Esophagus squamous epithelium (tissue), 5 donors: ENCODE measurements at regions not wholly inside any gene's neighbourhood (a gene's known extent, or its start where the extent isn't known, plus 50 kb on each side); places are given as distances from the start of the nearest gene placed in this dataset.

Source experiments
- DNase-seq: peaks from one replicate; lab custom pipeline; 2025; lab: John Stamatoyannopoulos, UW
- H3K27ac ChIP-seq, 4 donors: fragments of 200-600 bp; sonication (generic); one replicate each; pipeline ENCODE4 v1.5.1; 2016 to 2019; ENCODE audit warnings: mild to moderate bottlenecking in 1 of 4
- H3K27me3 ChIP-seq, 4 donors: fragments of 200-600 bp; sonication (generic); 1 replicate in 3 of 4; 2 replicates in 1 of 4; pipeline versions ENCODE4 v1.5.1 to v1.6.0; 2017 to 2021; ENCODE audit warnings: antibody characterized with exemption in 1 of 4
- H3K36me3 ChIP-seq, 3 donors: fragments of 200-600 bp; sonication (generic); one replicate each; pipeline ENCODE4 v1.5.1; 2016 to 2019
- H3K4me1 ChIP-seq, 3 donors: fragments of 200-600 bp; sonication (generic); one replicate each; pipeline ENCODE4 v1.5.1; 2017 to 2019
- H3K4me3 ChIP-seq, 4 donors: fragments of 200-600 bp; sonication (generic); 1 replicate in 3 of 4; 2 replicates in 1 of 4; pipeline ENCODE4 v1.5.1; 2016 to 2019; ENCODE audit warnings: mild to moderate bottlenecking in 2 of 4, moderate library complexity in 1 of 4
- H3K9me3 ChIP-seq, 3 donors: fragments of 200-600 bp; sonication (generic); one replicate each; pipeline ENCODE4 v1.5.1; 2016 to 2019
- POLR2A ChIP-seq, 4 donors: fragments of 450-650 bp; IDR thresholded peaks; one replicate each; pipeline ENCODE4 v1.6.1; 2017; ENCODE audit warnings: antibody characterized with exemption in 4 of 4, mild to moderate bottlenecking in 4 of 4, moderate library complexity in 3 of 4
- WGBS, 2 donors: methylation state at CpG; one replicate each; pipeline ENCODE4 v1.1.5; 2018; 5-methylcytosine and 5-hydroxymethylcytosine counted together
- intact Hi-C: fragments of 100-400 bp; cut with DNase I; formaldehyde crosslinking; loops from one replicate; pipeline ENCODE4 v1.15.0; 2022
- TF ChIP-seq, protein P1 (sequence below), 6 experiments: fragments of 450-650 bp in 4 of 6; fragments of 200-600 bp in 2 of 6; sonication (generic) in 2 of 6; IDR thresholded peaks; one replicate each; pipeline ENCODE4 v1.5.1; 2016 to 2019; ENCODE audit warnings: antibody characterized with exemption in 6 of 6, mild to moderate bottlenecking in 4 of 6, moderate library complexity in 4 of 6
- donor health status: DM: yes; HTN: yes; CAD: no.

- Histone ChIP-seq H3K27me3 (no peaks in the 10 kb centered on the region), H3K36me3 (no peaks in the 10 kb centered on the region), H3K4me3 (no peak overlapping the region), H3K27ac (no peak overlapping the region), H3K4me1 (peaks cover 0 to 10% (median 0%) of the 10 kb centered on the region in 3 donors), H3K9me3 (no peaks in the 10 kb centered on the region)
- TF ChIP-seq, protein P1, sequence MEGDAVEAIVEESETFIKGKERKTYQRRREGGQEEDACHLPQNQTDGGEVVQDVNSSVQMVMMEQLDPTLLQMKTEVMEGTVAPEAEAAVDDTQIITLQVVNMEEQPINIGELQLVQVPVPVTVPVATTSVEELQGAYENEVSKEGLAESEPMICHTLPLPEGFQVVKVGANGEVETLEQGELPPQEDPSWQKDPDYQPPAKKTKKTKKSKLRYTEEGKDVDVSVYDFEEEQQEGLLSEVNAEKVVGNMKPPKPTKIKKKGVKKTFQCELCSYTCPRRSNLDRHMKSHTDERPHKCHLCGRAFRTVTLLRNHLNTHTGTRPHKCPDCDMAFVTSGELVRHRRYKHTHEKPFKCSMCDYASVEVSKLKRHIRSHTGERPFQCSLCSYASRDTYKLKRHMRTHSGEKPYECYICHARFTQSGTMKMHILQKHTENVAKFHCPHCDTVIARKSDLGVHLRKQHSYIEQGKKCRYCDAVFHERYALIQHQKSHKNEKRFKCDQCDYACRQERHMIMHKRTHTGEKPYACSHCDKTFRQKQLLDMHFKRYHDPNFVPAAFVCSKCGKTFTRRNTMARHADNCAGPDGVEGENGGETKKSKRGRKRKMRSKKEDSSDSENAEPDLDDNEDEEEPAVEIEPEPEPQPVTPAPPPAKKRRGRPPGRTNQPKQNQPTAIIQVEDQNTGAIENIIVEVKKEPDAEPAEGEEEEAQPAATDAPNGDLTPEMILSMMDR (IDR thresholded peaks at IDR 0.05) = no peak
- no peak for TF ChIP-seq POLR2A (IDR thresholded peaks at IDR 0.05)
- WGBS, 2 donors = 77 to 89% methylated on average over 5 of the region's 5 CpGs
- DNase-seq = no peak
- intact Hi-C loops = no loop called here
Observed at GRCh38 chr21:38177919-38178652, 78.7 kb upstream of the KCNJ15 start.

GRCh38 chr21:38178653-38179470 is 77.9 kb upstream of the KCNJ15 start:
- Histone ChIP-seq H3K27me3 (no peaks in the 10 kb centered on the region), H3K27ac (no peak overlapping the region), H3K36me3 (no peaks in the 10 kb centered on the region), H3K4me3 (no peak overlapping the region), H3K9me3 (no peaks in the 10 kb centered on the region), H3K4me1 (peaks cover 0 to 10% (median 0%) of the 10 kb centered on the region in 3 donors)
- no peak for DNase-seq
- TF ChIP-seq, protein P1 (IDR thresholded peaks at IDR 0.05) = no peak
- no peak for TF ChIP-seq POLR2A (IDR thresholded peaks at IDR 0.05)
- intact Hi-C loops = no loop called here
- WGBS, 2 donors = 70 to 80% methylated on average over 6 of the region's 6 CpGs

DNA sequence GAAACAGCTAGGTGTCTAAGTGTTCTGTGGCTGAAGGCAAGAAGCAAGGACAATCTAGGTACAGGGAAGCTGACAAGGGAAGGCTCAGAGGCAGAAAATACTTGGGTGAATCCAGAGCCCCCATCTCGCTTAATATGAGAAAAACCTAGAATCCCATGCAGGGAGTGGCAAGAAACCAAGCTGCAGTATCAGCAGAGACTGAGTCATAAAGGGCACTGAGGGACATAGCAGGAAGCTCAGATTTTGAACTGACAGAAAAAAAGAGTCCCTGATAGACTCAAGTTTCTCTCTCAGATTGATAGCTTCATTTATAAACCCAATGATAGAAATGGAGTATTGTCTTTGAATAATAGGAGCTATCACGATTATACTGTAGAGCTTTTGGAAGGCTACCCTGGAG is 77.3 kb upstream of the KCNJ15 start:
- DNase-seq = no peak
- no peak overlapping the region for H3K4me3 ChIP-seq
- intact Hi-C loops = no loop called here
- no peaks in the 10 kb centered on the region for H3K36me3 ChIP-seq
- peaks cover 0 to 10% (median 0%) of the 10 kb centered on the region in 3 donors for H3K4me1 ChIP-seq
- no peaks in the 10 kb centered on the region for H3K27me3 ChIP-seq
- 79 to 94% methylated on average over 2 of the region's 2 CpGs for WGBS, 2 donors
- no peak overlapping the region for H3K27ac ChIP-seq
- H3K9me3 ChIP-seq = no peaks in the 10 kb centered on the region
- TF ChIP-seq POLR2A (IDR thresholded peaks at IDR 0.05) = no peak
- TF ChIP-seq, protein P1 (IDR thresholded peaks at IDR 0.05) = no peak

GRCh38 chr21:38181096-38181495 is 75.7 kb upstream of the KCNJ15 start:
- TF ChIP-seq, protein P1 (IDR thresholded peaks at IDR 0.05) = no peak
- no peak for TF ChIP-seq POLR2A (IDR thresholded peaks at IDR 0.05)
- 68 to 75% methylated on average over 4 of the region's 4 CpGs for WGBS, 2 donors
- no peaks in the 10 kb centered on the region for H3K27me3 ChIP-seq
- H3K9me3 ChIP-seq = no peaks in the 10 kb centered on the region
- no peak overlapping the region for H3K4me3 ChIP-seq
- intact Hi-C loops = no loop called here
- no peak overlapping the region for H3K27ac ChIP-seq
- DNase-seq = no peak
- no peaks in the 10 kb centered on the region for H3K36me3 ChIP-seq
- peaks cover 0 to 10% (median 0%) of the 10 kb centered on the region in 3 donors for H3K4me1 ChIP-seq
